Naive thymus-derived CD8-positive, alpha-beta T cell (primary cell): ENCODE measurements at regions not wholly inside any gene's neighbourhood (a gene's known extent, or its start where the extent isn't known, plus 50 kb on each side); places are given as distances from the start of the nearest gene placed in this dataset.

Source experiments
- ATAC-seq, 2 donors: fragments of 150-1000 bp; cut with Tn5 transposase in 1 of 2; sonication (Bioruptor Pico), chemical (Tn5 transposase) in 1 of 2; 1 replicate in 1 of 2; 2 replicates in 1 of 2; pipeline ENCODE4 v1.10.0; 2021; ENCODE audit warnings: mild to moderate bottlenecking in 2 of 2, moderate library complexity in 2 of 2
- POLR2A ChIA-PET: fragments of 350-600 bp; sonication (Branson Sonifier 250); formaldehyde crosslinking; loops from one replicate; lab custom pipeline; 2021; ENCODE audit warnings: antibody characterized with exemption; lab: Charles Lee
- DNase-seq, 10 donors: peaks; one replicate each; pipeline versions ENCODE4 v3.0.0 to v3.0.0-alpha.2; 2020 to 2022
- H3K27ac Mint-ChIP-seq, 10 donors: one replicate each; pipeline ENCODE4 v1.8.0; 2020 to 2022; ENCODE audit warnings: mild to moderate bottlenecking in 10 of 10, mixed read lengths in 10 of 10, moderate library complexity in 4 of 10, inconsistent platforms in 1 of 10
- H3K27me3 Mint-ChIP-seq, 5 donors: one replicate each; pipeline ENCODE4 v1.8.0; 2021 to 2022; ENCODE audit warnings: mixed read lengths in 5 of 5
- H3K36me3 Mint-ChIP-seq, 3 donors: one replicate each; pipeline ENCODE4 v1.8.0; 2020 to 2022; ENCODE audit warnings: mixed read lengths in 3 of 3, mild to moderate bottlenecking in 2 of 3, inconsistent platforms in 1 of 3
- H3K4me1 Mint-ChIP-seq, 4 donors: one replicate each; pipeline ENCODE4 v1.8.0; 2021 to 2022; ENCODE audit warnings: mixed read lengths in 4 of 4
- H3K4me3 Mint-ChIP-seq, 10 donors: one replicate each; pipeline ENCODE4 v1.8.0; 2020 to 2022; ENCODE audit warnings: mild to moderate bottlenecking in 10 of 10, mixed read lengths in 10 of 10, moderate library complexity in 6 of 10, inconsistent platforms in 1 of 10
- H3K9me3 Mint-ChIP-seq, 9 donors: one replicate each; pipeline ENCODE4 v1.8.0; 2020 to 2022; ENCODE audit warnings: mixed read lengths in 9 of 9, mild to moderate bottlenecking in 3 of 9, inconsistent platforms in 1 of 9, moderate library complexity in 1 of 9

DNA sequence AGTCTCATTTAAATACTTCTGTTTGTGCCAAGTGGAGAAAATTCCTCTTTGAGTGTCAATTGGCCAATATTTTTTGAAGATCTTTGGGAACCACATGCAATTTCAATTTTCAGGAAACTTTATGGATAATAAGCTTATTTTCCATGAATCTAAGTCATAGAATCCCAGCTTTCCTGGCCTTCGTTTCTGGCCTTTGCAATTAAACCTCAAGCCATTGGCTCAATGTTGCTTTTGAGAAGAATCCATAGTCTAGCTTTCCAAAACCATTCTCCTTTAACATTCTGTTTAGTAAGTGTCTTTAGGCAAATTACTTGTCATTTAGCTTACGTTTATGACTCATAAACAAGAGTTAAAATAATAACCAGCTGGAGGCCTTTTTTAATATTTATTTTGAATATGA is 145.0 kb upstream of the FTMT start:
- Mint-ChIP-seq H3K4me1 (no peaks in the 10 kb centered on the region), H3K9me3 (peaks cover 0 to 13% (median 0%) of the 10 kb centered on the region in 9 donors), H3K36me3 (no peaks in the 10 kb centered on the region), H3K4me3 (no peak overlapping the region), H3K27ac (no peak overlapping the region), H3K27me3 (no peaks in the 10 kb centered on the region)
- DNase-seq (no peak), ATAC-seq (no peak)
- POLR2A ChIA-PET, result no interaction called here

DNA sequence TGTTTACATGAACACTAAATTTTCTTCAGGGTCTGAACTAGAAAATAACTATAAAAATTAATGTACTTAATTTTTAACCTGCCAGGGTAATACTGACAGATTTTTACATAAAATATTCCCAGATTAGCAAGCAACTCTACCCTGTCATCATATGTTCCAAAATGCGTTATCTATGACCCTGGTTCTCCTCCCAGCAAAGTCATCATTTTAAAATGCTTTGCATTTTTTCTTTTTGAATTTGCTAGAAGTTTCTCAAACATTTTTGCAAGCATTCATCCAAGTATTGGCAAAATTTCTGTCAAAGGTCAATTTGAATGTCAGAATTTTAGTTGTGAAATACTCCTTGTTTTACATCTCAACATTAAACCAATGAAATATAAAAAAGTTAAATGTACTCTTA is 144.5 kb upstream of the FTMT start:
- Mint-ChIP-seq H3K4me3 (no peak overlapping the region), H3K27ac (no peak overlapping the region), H3K4me1 (no peaks in the 10 kb centered on the region), H3K36me3 (no peaks in the 10 kb centered on the region), H3K9me3 (peaks cover 0 to 18% (median 1%) of the 10 kb centered on the region in 9 donors), H3K27me3 (no peaks in the 10 kb centered on the region)
- DNase-seq, result no peak
- POLR2A ChIA-PET, result no interaction called here
- ATAC-seq, result no peak

DNA sequence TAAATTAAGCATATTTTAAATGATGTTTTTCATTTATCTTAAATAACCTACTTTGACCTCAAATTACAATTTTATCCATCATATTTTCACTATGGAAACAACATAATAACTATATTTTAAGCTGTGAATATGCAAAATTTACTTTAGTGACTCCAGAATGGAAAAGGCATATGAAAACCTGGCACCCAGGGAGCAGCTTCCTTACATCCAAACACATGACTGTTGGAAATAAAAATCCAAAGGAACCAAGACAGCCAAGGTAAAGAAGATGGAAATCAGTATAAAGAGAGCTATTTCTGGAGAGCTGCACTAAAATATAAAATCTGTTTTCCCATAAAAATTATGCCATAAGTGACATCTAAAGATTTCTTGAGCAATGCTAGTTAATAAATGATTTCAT is 140.3 kb upstream of the FTMT start:
- Mint-ChIP-seq H3K4me1 (no peaks in the 10 kb centered on the region), H3K9me3 (peaks cover 0 to 27% (median 11%) of the 10 kb centered on the region in 9 donors), H3K36me3 (no peaks in the 10 kb centered on the region), H3K4me3 (no peak overlapping the region), H3K27me3 (no peaks in the 10 kb centered on the region), H3K27ac (no peak overlapping the region)
- POLR2A ChIA-PET, result no interaction called here
- no peak for DNase-seq
- no peak for ATAC-seq

DNA sequence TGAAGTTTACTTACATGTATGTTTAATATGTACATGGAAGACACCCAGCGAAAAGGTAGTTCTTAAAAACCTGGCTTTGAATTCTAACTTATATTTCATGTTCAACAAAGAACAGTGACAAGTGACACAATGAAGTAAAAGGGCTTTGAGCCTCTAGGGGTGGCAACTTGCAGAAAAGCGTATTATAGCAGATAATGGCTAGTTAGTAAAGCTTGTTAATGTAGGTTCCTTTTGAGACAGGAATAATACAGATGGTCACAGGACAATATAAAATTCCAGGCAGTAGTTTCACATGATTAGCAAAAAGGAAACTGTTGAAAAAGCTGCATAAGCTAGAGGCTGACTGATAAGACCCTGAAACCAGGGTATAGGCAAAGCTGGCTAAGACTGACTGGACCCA is 132.4 kb upstream of the FTMT start:
- ATAC-seq (no peak), DNase-seq (no peak)
- H3K4me1 Mint-ChIP-seq, result no peaks in the 10 kb centered on the region
- POLR2A ChIA-PET, result no interaction called here
- peaks cover 2 to 22% (median 10%) of the 10 kb centered on the region in 9 donors for H3K9me3 Mint-ChIP-seq
- no peaks in the 10 kb centered on the region for H3K36me3 Mint-ChIP-seq
- H3K4me3 Mint-ChIP-seq, result no peak overlapping the region
- no peaks in the 10 kb centered on the region for H3K27me3 Mint-ChIP-seq
- no peak overlapping the region for H3K27ac Mint-ChIP-seq

DNA sequence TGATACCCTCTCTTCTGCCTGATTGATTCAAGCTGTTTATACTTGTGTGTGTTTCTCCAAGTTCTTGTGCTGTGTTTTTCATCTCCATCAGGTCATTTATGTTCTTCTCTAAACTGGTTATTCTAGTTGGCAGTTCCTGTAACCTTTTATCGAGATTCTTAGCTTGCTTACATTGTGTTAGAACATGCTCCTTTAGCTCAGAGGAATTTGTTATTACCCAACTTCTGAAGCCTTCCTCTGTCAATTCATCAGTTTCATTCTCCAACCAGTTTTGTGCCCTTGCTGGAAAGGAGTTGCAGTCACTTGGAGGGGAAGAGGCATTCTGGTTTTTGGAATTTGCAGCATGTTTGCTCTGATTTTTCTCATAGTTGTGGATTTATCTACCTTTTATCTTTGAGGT is 126.2 kb upstream of the FTMT start:
- no peak overlapping the region for H3K27ac Mint-ChIP-seq
- H3K27me3 Mint-ChIP-seq, result no peaks in the 10 kb centered on the region

DNA sequence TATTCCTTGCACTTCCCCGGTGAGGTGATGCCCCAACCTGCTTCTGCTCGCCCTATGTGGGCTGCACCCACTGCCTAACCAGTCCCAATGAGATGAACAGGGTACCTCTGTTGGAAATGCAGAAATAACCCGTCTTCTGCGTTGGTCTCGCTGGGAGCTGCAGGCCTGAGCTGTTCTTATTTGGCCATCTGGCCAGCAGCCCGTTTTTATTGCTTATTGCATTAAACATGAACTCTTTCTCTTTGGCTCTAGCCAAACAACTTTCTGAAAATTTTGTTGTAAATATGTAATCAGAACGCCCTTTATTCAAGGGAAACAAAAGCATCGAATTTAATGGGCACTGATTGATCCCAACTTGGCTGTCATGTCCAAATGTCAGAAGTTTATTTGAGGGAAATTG is 124.7 kb upstream of the FTMT start:
- DNase-seq, result no peak
- H3K9me3 Mint-ChIP-seq, result peaks cover 0 to 21% (median 3%) of the 10 kb centered on the region in 9 donors

More for the DNA sequence above, 126.2 kb upstream of the FTMT start:
- peaks cover 0 to 25% (median 4%) of the 10 kb centered on the region in 9 donors for H3K9me3 Mint-ChIP-seq
- POLR2A ChIA-PET, result no interaction called here
- DNase-seq (no peak), ATAC-seq (no peak)
- no peaks in the 10 kb centered on the region for H3K36me3 Mint-ChIP-seq
- no peak overlapping the region for H3K4me3 Mint-ChIP-seq
- no peaks in the 10 kb centered on the region for H3K4me1 Mint-ChIP-seq

DNA sequence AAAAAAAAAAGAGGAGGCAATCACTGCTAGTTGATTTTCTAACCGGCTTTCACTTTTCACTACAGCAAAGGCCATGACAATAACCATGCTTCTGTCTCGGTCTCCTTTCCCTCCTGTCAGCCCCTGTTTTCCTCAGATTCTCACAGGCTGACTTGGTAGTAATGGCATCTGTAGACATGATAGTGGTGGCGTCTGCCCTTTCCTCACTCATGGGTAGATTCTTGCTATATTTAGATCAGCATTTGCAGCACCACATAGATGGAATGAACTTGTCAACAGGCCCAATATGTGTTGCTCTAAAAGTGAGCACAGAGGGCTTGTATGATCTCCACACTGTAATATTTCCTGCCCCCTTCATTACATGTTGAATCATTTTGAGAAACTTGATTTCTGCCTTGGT is 120.3 kb upstream of the FTMT start:
- Mint-ChIP-seq H3K4me1 (no peaks in the 10 kb centered on the region), H3K9me3 (peaks cover 0 to 15% (median 0%) of the 10 kb centered on the region in 9 donors), H3K4me3 (no peak overlapping the region), H3K36me3 (no peaks in the 10 kb centered on the region), H3K27ac (no peak overlapping the region), H3K27me3 (no peaks in the 10 kb centered on the region)
- POLR2A ChIA-PET, result no interaction called here
- ATAC-seq, result no peak
- no peak for DNase-seq

More for the DNA sequence above, 124.7 kb upstream of the FTMT start:
- no peak for ATAC-seq
- Mint-ChIP-seq H3K4me3 (no peak overlapping the region), H3K4me1 (no peaks in the 10 kb centered on the region), H3K27ac (no peak overlapping the region), H3K36me3 (no peaks in the 10 kb centered on the region), H3K27me3 (no peaks in the 10 kb centered on the region)
- POLR2A ChIA-PET, result no interaction called here

DNA sequence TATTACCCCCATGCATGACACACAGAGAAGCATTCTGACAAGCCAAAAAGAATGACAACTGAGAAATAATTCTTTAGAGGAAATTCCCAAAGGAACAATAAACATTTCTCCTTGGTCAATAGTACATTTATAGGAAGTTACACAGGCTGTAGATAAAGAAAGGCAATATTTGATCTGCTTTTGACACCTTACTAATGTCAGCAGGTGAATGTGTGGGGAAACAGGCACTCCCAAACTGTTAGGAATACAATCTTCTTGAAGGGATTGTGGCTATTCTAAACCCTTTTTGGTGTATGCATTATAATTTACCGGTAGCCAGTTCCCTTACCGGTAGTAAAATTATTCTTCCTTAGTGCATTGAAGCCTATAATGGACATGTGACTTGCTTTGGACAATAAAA is 116.1 kb upstream of the FTMT start:
- Mint-ChIP-seq H3K4me1 (no peaks in the 10 kb centered on the region), H3K27me3 (no peaks in the 10 kb centered on the region), H3K9me3 (peaks cover 0 to 6% (median 0%) of the 10 kb centered on the region in 9 donors), H3K4me3 (no peak overlapping the region), H3K36me3 (no peaks in the 10 kb centered on the region), H3K27ac (no peak overlapping the region)
- POLR2A ChIA-PET, result no interaction called here
- no peak for ATAC-seq
- no peak for DNase-seq

DNA sequence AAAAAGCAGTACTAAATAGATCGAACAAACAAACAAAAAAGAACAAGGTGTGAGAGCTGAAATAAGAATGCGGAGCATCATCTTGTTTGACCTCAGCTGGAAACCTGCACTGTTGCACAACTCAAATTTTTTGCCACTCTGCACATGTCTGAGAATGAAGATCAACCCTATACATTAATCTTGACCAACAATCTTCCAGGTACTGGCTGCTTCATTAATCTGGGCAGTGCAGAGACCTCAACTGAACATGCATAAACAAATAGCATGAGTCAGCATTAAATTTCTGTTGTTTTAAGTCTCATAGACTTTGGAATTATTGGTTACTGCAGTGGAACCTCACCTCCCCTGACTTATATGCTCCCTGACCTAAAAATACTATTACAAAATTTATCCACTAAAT is 114.6 kb upstream of the FTMT start:
- H3K36me3 Mint-ChIP-seq, result no peaks in the 10 kb centered on the region

DNA sequence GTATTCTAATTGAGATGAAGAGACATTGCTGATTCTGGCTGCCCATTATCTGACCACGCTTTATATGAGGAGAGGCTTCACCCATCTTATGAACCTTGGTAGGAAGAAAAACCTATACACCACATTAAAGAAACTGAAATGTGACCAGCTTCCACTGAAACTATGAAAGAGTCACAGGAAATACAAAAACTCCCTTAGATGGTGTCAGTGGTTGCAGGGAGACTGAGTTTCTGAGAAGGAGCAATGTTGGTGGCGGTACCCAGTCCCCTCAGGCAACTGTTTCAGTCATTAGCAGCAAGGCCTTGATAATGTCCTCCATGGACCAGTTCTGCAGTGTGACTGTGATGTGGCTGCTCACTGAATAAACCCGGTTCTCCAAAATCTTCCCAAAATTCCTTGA is 110.5 kb upstream of the FTMT start:
- Mint-ChIP-seq H3K36me3 (no peaks in the 10 kb centered on the region), H3K9me3 (peaks cover 0 to 18% (median 0%) of the 10 kb centered on the region in 9 donors), H3K4me3 (no peak overlapping the region), H3K27me3 (no peaks in the 10 kb centered on the region), H3K4me1 (no peaks in the 10 kb centered on the region), H3K27ac (no peak overlapping the region)
- no peak for DNase-seq
- no peak for ATAC-seq
- POLR2A ChIA-PET, result no interaction called here

More for the DNA sequence above, 114.6 kb upstream of the FTMT start:
- Mint-ChIP-seq H3K4me1 (no peaks in the 10 kb centered on the region), H3K27me3 (no peaks in the 10 kb centered on the region), H3K4me3 (no peak overlapping the region), H3K9me3 (peaks cover 0 to 14% (median 0%) of the 10 kb centered on the region in 9 donors), H3K27ac (no peak overlapping the region)
- POLR2A ChIA-PET, result no interaction called here
- no peak for DNase-seq
- ATAC-seq, result no peak

DNA sequence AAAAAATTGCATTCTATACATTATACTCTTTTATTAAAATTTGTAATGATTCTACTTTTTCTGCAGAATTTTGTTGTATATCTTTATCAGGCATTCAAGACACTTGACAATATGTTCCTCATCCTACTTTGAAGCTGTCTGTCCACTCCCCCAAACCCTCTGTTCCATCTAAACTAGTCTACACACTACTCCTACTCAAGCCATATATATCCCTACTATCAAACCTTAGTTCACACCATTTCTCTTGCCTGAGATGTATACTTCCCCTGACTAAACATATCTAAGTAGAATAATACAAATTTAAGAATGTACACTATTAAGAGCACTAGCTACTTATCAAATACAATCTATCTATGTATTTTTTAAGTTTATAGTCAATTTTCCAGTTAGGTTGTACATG is 107.1 kb upstream of the FTMT start:
- Mint-ChIP-seq H3K36me3 (no peaks in the 10 kb centered on the region), H3K4me3 (no peak overlapping the region), H3K4me1 (no peaks in the 10 kb centered on the region), H3K27ac (no peak overlapping the region), H3K27me3 (no peaks in the 10 kb centered on the region), H3K9me3 (peaks cover 0 to 18% (median 0%) of the 10 kb centered on the region in 9 donors)
- ATAC-seq (no peak), DNase-seq (no peak)
- POLR2A ChIA-PET, result no interaction called here

DNA sequence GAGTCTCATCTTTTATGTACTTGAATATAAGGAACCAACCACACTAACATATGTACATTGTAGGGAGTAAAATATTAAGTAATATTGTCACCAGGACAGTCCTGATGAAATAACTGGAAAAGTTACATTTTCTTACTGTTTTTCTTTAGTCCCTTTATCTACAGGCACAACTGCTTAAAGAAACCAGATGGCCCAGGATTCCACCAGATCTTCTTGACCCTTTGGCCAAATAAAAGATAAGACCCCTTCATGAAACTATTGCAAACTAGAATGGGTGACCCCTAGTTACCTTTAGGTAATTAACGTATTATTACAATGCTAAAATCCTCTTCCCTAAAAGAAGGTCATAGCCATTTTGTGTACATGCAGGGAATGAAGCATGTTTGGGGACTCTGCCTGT is 106.3 kb upstream of the FTMT start:
- DNase-seq, result no peak
- Mint-ChIP-seq H3K9me3 (peaks cover 0 to 14% (median 0%) of the 10 kb centered on the region in 9 donors), H3K4me3 (no peak overlapping the region), H3K36me3 (no peaks in the 10 kb centered on the region), H3K27ac (no peak overlapping the region), H3K4me1 (no peaks in the 10 kb centered on the region), H3K27me3 (no peaks in the 10 kb centered on the region)
- no peak for ATAC-seq
- POLR2A ChIA-PET, result no interaction called here

DNA sequence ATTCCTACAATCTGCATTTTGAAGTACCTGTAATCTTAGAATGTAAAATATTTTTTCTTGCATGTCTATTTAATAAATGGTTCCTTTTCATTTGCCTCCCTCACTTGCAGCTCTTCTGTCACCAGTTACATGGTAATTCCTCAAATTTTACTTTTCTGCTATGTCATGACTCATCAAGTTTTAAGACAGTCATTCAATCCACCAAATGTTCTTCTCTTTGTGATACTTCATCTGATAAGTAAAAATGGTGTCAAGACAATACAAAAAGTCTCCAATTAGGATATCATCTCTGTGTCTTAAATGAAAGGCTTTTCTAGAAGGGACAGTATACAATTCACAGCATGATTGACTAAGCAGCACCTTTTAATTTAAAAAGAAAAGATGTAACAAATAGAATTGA is 104.9 kb upstream of the FTMT start:
- Mint-ChIP-seq H3K4me3 (no peak overlapping the region), H3K27me3 (no peaks in the 10 kb centered on the region), H3K4me1 (no peaks in the 10 kb centered on the region), H3K27ac (no peak overlapping the region), H3K36me3 (no peaks in the 10 kb centered on the region), H3K9me3 (peaks cover 0 to 17% (median 0%) of the 10 kb centered on the region in 9 donors)
- ATAC-seq, result no peak
- no peak for DNase-seq
- POLR2A ChIA-PET, result no interaction called here

DNA sequence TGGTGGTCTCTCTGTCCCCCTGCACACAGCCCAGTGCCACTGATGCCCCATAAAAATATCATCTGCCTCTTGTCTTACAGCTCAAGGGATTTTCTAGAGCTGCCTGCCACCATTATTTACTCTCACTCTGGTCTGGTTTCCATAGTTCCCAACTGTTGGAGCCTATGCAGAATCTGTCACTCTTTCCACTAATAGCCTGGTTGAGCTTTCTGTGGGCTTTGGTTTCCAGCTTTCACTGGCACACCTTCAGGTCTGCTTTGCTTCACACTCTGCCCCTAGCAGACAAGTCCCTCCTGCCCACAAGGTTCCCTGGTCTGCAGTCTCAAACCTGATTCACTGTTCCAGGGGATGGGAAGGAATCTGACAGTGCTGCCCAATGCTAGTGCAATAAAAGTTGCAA is 103.0 kb upstream of the FTMT start:
- Mint-ChIP-seq H3K9me3 (peaks cover 0 to 10% (median 0%) of the 10 kb centered on the region in 9 donors), H3K27ac (no peak overlapping the region), H3K36me3 (no peaks in the 10 kb centered on the region), H3K27me3 (no peaks in the 10 kb centered on the region), H3K4me1 (no peaks in the 10 kb centered on the region), H3K4me3 (no peak overlapping the region)
- DNase-seq (no peak), ATAC-seq (no peak)
- POLR2A ChIA-PET, result no interaction called here
